ENCODE measurements at regions not wholly inside any gene's neighbourhood (a gene's known extent, or its start where the extent isn't known, plus 50 kb on each side); places are given as distances from the start of the nearest gene placed in this dataset.

DNA sequence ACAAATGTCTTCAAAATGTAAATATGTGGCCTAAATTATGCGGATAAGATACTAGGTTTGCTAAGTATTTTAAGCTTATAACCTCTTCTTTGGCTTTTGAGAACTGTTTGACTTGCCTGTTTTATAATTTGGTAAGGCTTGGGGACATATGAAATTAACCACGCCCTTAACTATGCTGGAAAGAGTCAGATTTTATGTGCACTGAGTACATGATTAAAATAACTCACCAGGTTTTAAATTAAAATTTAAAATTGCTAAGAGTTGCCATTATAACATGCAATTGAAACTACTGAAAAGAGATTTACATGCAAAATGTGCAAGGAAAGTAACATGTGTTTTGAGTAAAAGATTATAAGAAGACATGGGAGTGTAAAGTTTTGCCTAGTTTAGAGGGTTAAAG, 141.9 kb downstream of the WDR11 start:
- CTCF ChIA-PET: interaction anchor here (1.1 kb wide), 1 partner anchor 90 kb away, joined by 3 read pairs; no protein-coding TSS in a partner anchor
- TF ChIP-seq FOXM1 (IDR thresholded peaks at IDR 0.05; ENCODE audit: borderline replicate concordance) (no peak), BHLHE40 (IDR thresholded peaks at IDR 0.05; ENCODE audit: borderline replicate concordance) (no peak), SUZ12 (IDR thresholded peaks at IDR 0.05) (no peak), HDGF (IDR thresholded peaks at IDR 0.05; ENCODE audit: borderline replicate concordance) (no peak), TARDBP (IDR thresholded peaks at IDR 0.05) (no peak)
- no peak for DNase-seq (ENCODE audit: extremely low spot score)
- POLR2A ChIA-PET: interaction anchor here (0.9 kb wide), 1 partner anchor 14 kb away, joined by 3 read pairs; no protein-coding TSS in a partner anchor

DNA sequence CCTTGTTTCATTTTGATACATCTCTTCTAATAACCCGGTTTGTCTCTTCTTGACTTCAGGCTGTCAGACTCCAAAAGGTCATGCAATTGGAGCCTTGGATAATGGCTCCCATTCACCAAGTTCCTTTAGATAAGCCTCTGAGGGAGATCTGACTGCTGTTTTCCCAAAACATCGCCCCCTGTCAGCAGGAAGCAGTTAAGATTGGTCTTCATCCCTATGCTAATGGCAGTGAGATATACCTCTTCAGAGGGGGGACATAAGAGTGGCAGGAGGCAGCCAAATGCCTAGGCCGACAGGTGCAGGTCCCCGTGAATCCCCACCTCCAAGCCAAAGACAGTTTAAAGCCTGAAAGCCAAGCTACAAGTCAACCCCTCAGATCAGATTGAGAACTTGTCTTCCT, 144.6 kb downstream of the WDR11 start:
- no peak for DNase-seq (ENCODE audit: extremely low spot score)
- CTCF ChIA-PET: interaction anchor here (1.2 to 1.3 kb wide), 2 partner anchors 33 to 47 kb away, joined by 4 read pairs; no protein-coding TSS in a partner anchor
- POLR2A ChIA-PET: no interaction called here
- TF ChIP-seq FOXM1 (IDR thresholded peaks at IDR 0.05; ENCODE audit: borderline replicate concordance): no peak

DNA sequence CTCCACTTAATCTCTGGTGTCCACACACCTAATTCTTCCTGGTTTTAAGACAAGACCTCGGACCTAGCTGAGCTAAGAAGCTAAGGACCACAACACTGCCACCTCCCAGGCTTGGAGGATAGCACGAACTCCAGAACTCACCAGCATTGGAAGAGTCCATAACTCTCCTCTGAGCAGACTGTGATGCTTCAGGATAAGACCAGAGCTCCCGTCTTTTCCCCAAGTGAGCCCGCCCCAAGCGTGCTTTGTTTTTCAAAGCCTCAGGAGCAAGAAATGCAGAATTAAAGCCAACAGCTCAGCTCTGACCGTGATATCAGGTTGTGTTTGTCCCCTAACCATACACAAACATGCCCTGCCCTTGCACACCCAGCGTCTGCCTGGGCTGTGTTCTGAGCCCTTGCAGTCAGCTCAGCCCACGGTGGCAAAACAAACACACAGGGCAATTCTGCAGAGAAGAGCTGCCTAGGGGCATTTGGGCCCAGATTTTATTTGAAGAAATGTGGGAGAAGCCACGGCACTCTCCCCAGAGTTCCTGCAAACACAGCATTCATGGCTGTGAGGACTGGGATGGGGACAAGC, 145.4 kb downstream of the WDR11 start:
- no peak for TF ChIP-seq FOXA1 (IDR thresholded peaks at IDR 0.05)
- ChIA-PET CTCF (interaction anchor here (1.2 to 2.8 kb wide), 2 partner anchors 34 to 47 kb away, joined by 4 to 12 read pairs; no protein-coding TSS in a partner anchor), POLR2A (no interaction called here)
- no peak for DNase-seq (ENCODE audit: extremely low spot score)

DNA sequence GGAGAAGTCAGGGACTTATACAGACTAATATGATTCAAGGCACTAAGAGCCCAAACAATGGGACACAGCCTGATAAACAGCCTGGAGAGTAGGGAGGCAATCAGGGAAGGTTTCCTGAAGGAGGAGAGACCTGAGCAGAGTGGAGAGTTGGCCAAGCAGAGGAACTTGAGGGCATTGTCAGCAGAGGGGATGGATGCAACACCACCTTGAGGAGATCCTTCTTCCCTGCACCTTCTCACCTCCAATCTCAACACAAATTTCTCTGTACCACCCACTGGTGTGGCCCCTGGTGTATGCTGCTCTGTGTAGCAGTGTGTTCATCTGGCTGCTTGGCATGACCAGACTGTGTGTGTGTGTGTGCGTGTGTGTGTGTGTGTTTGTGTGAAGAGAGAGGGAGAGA, 146.2 kb downstream of the WDR11 start:
- no peak for TF ChIP-seq TARDBP (IDR thresholded peaks at IDR 0.05)
- no peak for TF ChIP-seq FOXK2 (IDR thresholded peaks at IDR 0.05)
- no peak for TF ChIP-seq FOXM1 (IDR thresholded peaks at IDR 0.05; ENCODE audit: borderline replicate concordance)
- TF ChIP-seq ARNT (IDR thresholded peaks at IDR 0.05): no peak
- no peak for TF ChIP-seq CTBP1 (IDR thresholded peaks at IDR 0.05; ENCODE audit: borderline replicate concordance)
- no peak for TF ChIP-seq L3MBTL2 (conservative IDR thresholded peaks at IDR 0.05)
- no peak for TF ChIP-seq ELF4 (IDR thresholded peaks at IDR 0.05)
- TF ChIP-seq LEF1 (IDR thresholded peaks at IDR 0.05; ENCODE audit: borderline replicate concordance): no peak
- TF ChIP-seq NFRKB (IDR thresholded peaks at IDR 0.05): no peak
- TF ChIP-seq, protein P1, sequence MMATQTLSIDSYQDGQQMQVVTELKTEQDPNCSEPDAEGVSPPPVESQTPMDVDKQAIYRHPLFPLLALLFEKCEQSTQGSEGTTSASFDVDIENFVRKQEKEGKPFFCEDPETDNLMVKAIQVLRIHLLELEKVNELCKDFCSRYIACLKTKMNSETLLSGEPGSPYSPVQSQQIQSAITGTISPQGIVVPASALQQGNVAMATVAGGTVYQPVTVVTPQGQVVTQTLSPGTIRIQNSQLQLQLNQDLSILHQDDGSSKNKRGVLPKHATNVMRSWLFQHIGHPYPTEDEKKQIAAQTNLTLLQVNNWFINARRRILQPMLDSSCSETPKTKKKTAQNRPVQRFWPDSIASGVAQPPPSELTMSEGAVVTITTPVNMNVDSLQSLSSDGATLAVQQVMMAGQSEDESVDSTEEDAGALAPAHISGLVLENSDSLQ (IDR thresholded peaks at IDR 0.05): no peak
- no peak for TF ChIP-seq SP1 (IDR thresholded peaks at IDR 0.05)
- TF ChIP-seq FOXA1 (IDR thresholded peaks at IDR 0.05): no peak
- POLR2A ChIA-PET: no interaction called here
- CTCF ChIA-PET: interaction anchor here (0.6 to 2.8 kb wide), 3 partner anchors 43 to 399 kb away, joined by 3 to 12 read pairs (median 3); no protein-coding TSS in a partner anchor

DNA sequence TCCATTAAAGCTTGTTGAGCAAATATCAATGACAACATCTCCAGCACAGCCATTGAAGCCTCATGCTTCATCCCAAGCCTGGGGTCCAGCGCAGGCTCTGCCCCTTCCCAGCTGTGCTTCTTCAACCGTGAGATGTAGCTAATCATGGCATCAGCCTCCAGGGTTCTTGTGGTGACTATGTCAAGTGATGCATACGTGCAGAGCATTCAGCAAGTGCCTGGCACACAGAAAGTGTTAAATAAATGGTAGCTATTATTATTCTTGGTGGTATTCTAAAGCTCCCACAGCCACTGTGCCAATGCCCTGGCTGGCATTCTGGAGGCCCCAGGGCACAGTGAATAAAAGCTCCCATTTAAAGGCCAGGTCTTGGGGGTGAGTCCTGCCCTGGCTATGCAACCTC, 146.6 kb downstream of the WDR11 start:
- no peak for TF ChIP-seq NFRKB (IDR thresholded peaks at IDR 0.05)
- no peak for TF ChIP-seq LEF1 (IDR thresholded peaks at IDR 0.05; ENCODE audit: borderline replicate concordance)
- no peak for TF ChIP-seq ZNF384 (IDR thresholded peaks at IDR 0.05)
- TF ChIP-seq L3MBTL2 (conservative IDR thresholded peaks at IDR 0.05): no peak
- no peak for TF ChIP-seq BHLHE40 (IDR thresholded peaks at IDR 0.05; ENCODE audit: borderline replicate concordance)
- TF ChIP-seq FOXA1 (IDR thresholded peaks at IDR 0.05): no peak
- TF ChIP-seq, protein P1 (IDR thresholded peaks at IDR 0.05): no peak
- TF ChIP-seq CTBP1 (IDR thresholded peaks at IDR 0.05; ENCODE audit: borderline replicate concordance): no peak
- TF ChIP-seq ELF4 (IDR thresholded peaks at IDR 0.05): no peak
- no peak for TF ChIP-seq SUZ12 (IDR thresholded peaks at IDR 0.05)
- no peak for TF ChIP-seq TARDBP (IDR thresholded peaks at IDR 0.05)
- no peak for TF ChIP-seq SP1 (IDR thresholded peaks at IDR 0.05)
- no peak for TF ChIP-seq FOXM1 (IDR thresholded peaks at IDR 0.05; ENCODE audit: borderline replicate concordance)
- ChIA-PET POLR2A (no interaction called here), CTCF (interaction anchor here (0.6 to 2.8 kb wide), 3 partner anchors 42 to 398 kb away, joined by 3 to 12 read pairs (median 3); no protein-coding TSS in a partner anchor)
- DNase-seq (ENCODE audit: extremely low spot score): no peak

More for the DNA sequence above, 146.2 kb downstream of the WDR11 start:
- DNase-seq (ENCODE audit: extremely low spot score): no peak

DNA sequence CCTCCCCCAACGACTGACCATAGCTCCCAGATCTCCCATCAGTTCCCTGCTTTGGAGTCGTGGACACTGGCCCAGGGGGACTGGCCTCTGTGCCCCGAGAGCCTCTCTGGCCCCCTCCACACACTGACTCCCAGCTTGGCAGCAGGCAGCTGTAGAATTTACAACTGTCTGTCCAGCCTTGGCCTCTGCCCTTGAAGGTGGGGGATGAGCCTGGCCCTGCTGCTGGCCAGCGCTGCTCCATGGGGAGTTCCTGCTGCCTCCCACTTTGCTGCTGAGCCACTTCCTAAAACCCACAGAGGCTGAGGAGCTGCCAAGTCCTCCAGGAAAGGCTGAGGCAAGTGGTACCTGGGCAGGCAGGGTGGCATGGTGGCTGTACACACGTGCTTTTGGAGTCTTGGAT, 147.1 kb downstream of the WDR11 start:
- POLR2A ChIA-PET: interaction anchor here (0.8 kb wide), 1 partner anchor 32 kb away, joined by 3 read pairs; no protein-coding TSS in a partner anchor
- CTCF ChIA-PET: interaction anchor here (0.6 to 2.8 kb wide), 3 partner anchors 42 to 398 kb away, joined by 3 to 12 read pairs (median 3); no protein-coding TSS in a partner anchor
- DNase-seq (ENCODE audit: extremely low spot score): no peak
- no peak for TF ChIP-seq SP1 (IDR thresholded peaks at IDR 0.05)
- no peak for TF ChIP-seq ELF4 (IDR thresholded peaks at IDR 0.05)
- TF ChIP-seq ZNF384 (IDR thresholded peaks at IDR 0.05): no peak
- TF ChIP-seq HDGF (IDR thresholded peaks at IDR 0.05; ENCODE audit: borderline replicate concordance): no peak
- TF ChIP-seq CTBP1 (IDR thresholded peaks at IDR 0.05; ENCODE audit: borderline replicate concordance): no peak
- no peak for TF ChIP-seq L3MBTL2 (conservative IDR thresholded peaks at IDR 0.05)
- no peak for TF ChIP-seq NFRKB (IDR thresholded peaks at IDR 0.05)
- TF ChIP-seq TARDBP (IDR thresholded peaks at IDR 0.05): no peak
- no peak for TF ChIP-seq BHLHE40 (IDR thresholded peaks at IDR 0.05; ENCODE audit: borderline replicate concordance)
- TF ChIP-seq ARNT (IDR thresholded peaks at IDR 0.05): no peak
- no peak for TF ChIP-seq FOXK2 (IDR thresholded peaks at IDR 0.05)
- TF ChIP-seq LEF1 (IDR thresholded peaks at IDR 0.05; ENCODE audit: borderline replicate concordance): no peak
- no peak for TF ChIP-seq SUZ12 (IDR thresholded peaks at IDR 0.05)
- no peak for TF ChIP-seq FOXM1 (IDR thresholded peaks at IDR 0.05; ENCODE audit: borderline replicate concordance)

DNA sequence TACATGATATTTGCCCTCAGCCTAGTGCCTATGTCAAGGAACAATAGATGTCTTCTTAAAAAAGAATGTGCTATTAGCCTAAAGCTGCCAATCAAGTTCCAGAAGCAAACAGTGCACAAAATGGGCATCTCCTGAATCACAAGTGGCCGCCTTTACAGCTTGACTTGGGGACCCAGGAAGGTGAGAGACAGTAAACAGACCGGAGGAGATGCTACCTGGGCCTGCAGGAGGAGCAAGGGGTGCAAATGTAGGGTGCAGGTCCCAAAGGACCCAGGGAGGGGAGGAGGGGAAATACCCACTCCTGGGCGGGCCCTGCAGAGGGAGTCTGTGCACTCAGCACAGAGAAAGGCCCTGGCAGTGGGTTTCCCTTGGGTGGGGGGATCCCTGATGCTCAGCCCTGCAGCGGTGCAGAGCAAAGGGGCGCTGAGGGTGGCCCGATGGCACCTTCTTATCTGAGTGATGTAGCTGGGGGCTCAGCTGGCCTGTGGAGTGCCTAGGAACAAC, 147.7 kb downstream of the WDR11 start:
- CTCF ChIA-PET: interaction anchor here (2.8 kb wide), 1 partner anchor 50 kb away, joined by 12 read pairs; no protein-coding TSS in a partner anchor
- POLR2A ChIA-PET: interaction anchor here (0.8 kb wide), 1 partner anchor 33 kb away, joined by 3 read pairs; no protein-coding TSS in a partner anchor
- TF ChIP-seq, protein P1 (IDR thresholded peaks at IDR 0.05): 0 out of 2 replicates have a peak, but pooled peaks have one; percentile 23
- TF ChIP-seq ARNT (IDR thresholded peaks at IDR 0.05): no peak
- TF ChIP-seq SP1 (IDR thresholded peaks at IDR 0.05): no peak
- TF ChIP-seq L3MBTL2 (conservative IDR thresholded peaks at IDR 0.05): no peak
- TF ChIP-seq LEF1 (IDR thresholded peaks at IDR 0.05; ENCODE audit: borderline replicate concordance): no peak
- DNase-seq (ENCODE audit: extremely low spot score): no peak

Measured in HEK293T (cell line).